ENCODE measurements at regions not wholly inside any gene's neighbourhood (a gene's known extent, or its start where the extent isn't known, plus 50 kb on each side); places are given as distances from the start of the nearest gene placed in this dataset.

- TF ChIP-seq CTCF (IDR thresholded peaks at IDR 0.05) (no peak), EP300 (IDR thresholded peaks at IDR 0.05) (no peak)
These were observed 1238.2 kb downstream of the ROBO1 start for GRCh38 chr3:78529601-78530000.
